Left lobe of liver (tissue), 2 donors: ENCODE measurements at regions not wholly inside any gene's neighbourhood (a gene's known extent, or its start where the extent isn't known, plus 50 kb on each side); places are given as distances from the start of the nearest gene placed in this dataset.
A peak's percentile ranks its signal among the peaks of the same experiment; 100 is the strongest.
"Not testable (repeated sequence)": the region's sequence is repeated elsewhere in the genome, so short reads cannot be mapped to it uniquely, and the experiment has no call there.

Experiments used
- ATAC-seq: fragments of 200-7000 bp; cut with Tn5 transposase; one replicate; pipeline ENCODE4 v1.9.1; 2020; ENCODE audit warnings: mild to moderate bottlenecking, moderate library complexity
- DNase-seq: peaks from one replicate; pipeline ENCODE4 v3.0.0-alpha.2; 2020; ENCODE audit warnings: low spot score
- donor health status: DM: no; HTN: no; CAD: no; lungs with moderate emphysema.
- donor health status: DM: no; HTN: yes; CAD: no.

- ATAC-seq = not testable (repeated sequence)
Measured at GRCh38 chr7:63291758-63292157, 706.9 kb upstream of the ZNF722 start.

GRCh38 chr7:63317595-63317994 lies 681.1 kb upstream of the ZNF722 start:
- not testable (repeated sequence) for ATAC-seq

More at GRCh38 chr7:63291758-63292157, 706.9 kb upstream of the ZNF722 start:
- not testable (repeated sequence) for DNase-seq

GRCh38 chr7:63348755-63349408 lies 649.8 kb upstream of the ZNF722 start:
- not testable (repeated sequence) for DNase-seq, ATAC-seq

More at GRCh38 chr7:63317595-63317994, 681.1 kb upstream of the ZNF722 start:
- DNase-seq = not testable (repeated sequence)

- DNase-seq = no peak
- ATAC-seq = no peak
Measured at GRCh38 chr7:63376873-63377272, 621.8 kb upstream of the ZNF722 start.

GRCh38 chr7:63394139-63394538 lies 604.5 kb upstream of the ZNF722 start:
- not testable (repeated sequence) for ATAC-seq, DNase-seq

GRCh38 chr7:63407881-63408280 lies 590.8 kb upstream of the ZNF722 start:
- ATAC-seq = not testable (repeated sequence)
- peak; percentile 24 for DNase-seq
